Lung (tissue), 11 donors: ENCODE measurements at regions not wholly inside any gene's neighbourhood (a gene's known extent, or its start where the extent isn't known, plus 50 kb on each side); places are given as distances from the start of the nearest gene placed in this dataset.
A peak's percentile ranks its signal among the peaks of the same experiment; 100 is the strongest.

Experiments used
- ATAC-seq: fragments of 200-7000 bp; cut with Tn5 transposase; one replicate; pipeline ENCODE4 v1.9.1; 2020; ENCODE audit warnings: moderate number of reproducible peaks; ENCODE audit not compliant: insufficient read depth, low FRiP score
- DNase-seq, 3 donors: peaks; one replicate each; pipeline ENCODE4 v3.0.0-alpha.2; 2013 to 2017
- H3K27ac ChIP-seq, 2 donors: one replicate each; pipeline ENCODE4 v1.5.1; 2013; ENCODE audit warnings: mild to moderate bottlenecking in 2 of 2, moderate library complexity in 2 of 2, control low read depth in 1 of 2, inconsistent platforms in 1 of 2, low read depth in 1 of 2, low read length in 1 of 2
- H3K27me3 ChIP-seq, 3 donors: one replicate each; pipeline ENCODE4 v1.5.1; 2013; ENCODE audit warnings: low read length in 2 of 3; ENCODE audit not compliant: control insufficient read depth in 3 of 3, insufficient read depth in 3 of 3
- H3K36me3 ChIP-seq, 4 donors: one replicate each; pipeline ENCODE4 v1.5.1; 2013; ENCODE audit warnings: low read length in 4 of 4, mild to moderate bottlenecking in 1 of 4, moderate library complexity in 1 of 4; ENCODE audit not compliant: control insufficient read depth in 4 of 4, insufficient read depth in 4 of 4
- H3K4me1 ChIP-seq, 5 donors: one replicate each; pipeline ENCODE4 v1.5.1; 2013; ENCODE audit warnings: low read length in 5 of 5, mild to moderate bottlenecking in 2 of 5, moderate library complexity in 1 of 5; ENCODE audit not compliant: control insufficient read depth in 5 of 5, insufficient read depth in 5 of 5
- H3K4me3 ChIP-seq: one replicate; pipeline ENCODE4 v1.5.1; 2013; ENCODE audit warnings: mild to moderate bottlenecking, control low read depth, moderate library complexity
- H3K9ac ChIP-seq, 2 donors: one replicate each; pipeline ENCODE4 v1.5.1; 2013; ENCODE audit warnings: low read length in 2 of 2, control low read depth in 1 of 2; ENCODE audit not compliant: insufficient read depth in 1 of 2
- H3K9me3 ChIP-seq, 4 donors: one replicate each; pipeline ENCODE4 v1.5.1; 2013; ENCODE audit warnings: low read length in 3 of 4, mild to moderate bottlenecking in 1 of 4, moderate library complexity in 1 of 4; ENCODE audit not compliant: control insufficient read depth in 4 of 4, insufficient read depth in 3 of 4
- WGBS, 2 donors: extraction: QIAGEN DNeasy Blood & Tissue Kit; methylation state at CpG; one replicate each; pipeline ENCODE4 v1.1.7; 2013; 5-methylcytosine and 5-hydroxymethylcytosine counted together
- TF ChIP-seq, protein P1 (sequence below): IDR thresholded peaks from 2 replicates; pipeline ENCODE4 v1.5.1; 2012; ENCODE audit warnings: mild to moderate bottlenecking; ENCODE audit errors: control extremely low read depth, extremely low read depth
- donor health status: control.
- donor health status: control.
- donor health status: Bipolar disorder and iron deficiency.
- donor health status: healthy.
- donor health status: DM: yes; HTN: yes; CAD: no.

DNA sequence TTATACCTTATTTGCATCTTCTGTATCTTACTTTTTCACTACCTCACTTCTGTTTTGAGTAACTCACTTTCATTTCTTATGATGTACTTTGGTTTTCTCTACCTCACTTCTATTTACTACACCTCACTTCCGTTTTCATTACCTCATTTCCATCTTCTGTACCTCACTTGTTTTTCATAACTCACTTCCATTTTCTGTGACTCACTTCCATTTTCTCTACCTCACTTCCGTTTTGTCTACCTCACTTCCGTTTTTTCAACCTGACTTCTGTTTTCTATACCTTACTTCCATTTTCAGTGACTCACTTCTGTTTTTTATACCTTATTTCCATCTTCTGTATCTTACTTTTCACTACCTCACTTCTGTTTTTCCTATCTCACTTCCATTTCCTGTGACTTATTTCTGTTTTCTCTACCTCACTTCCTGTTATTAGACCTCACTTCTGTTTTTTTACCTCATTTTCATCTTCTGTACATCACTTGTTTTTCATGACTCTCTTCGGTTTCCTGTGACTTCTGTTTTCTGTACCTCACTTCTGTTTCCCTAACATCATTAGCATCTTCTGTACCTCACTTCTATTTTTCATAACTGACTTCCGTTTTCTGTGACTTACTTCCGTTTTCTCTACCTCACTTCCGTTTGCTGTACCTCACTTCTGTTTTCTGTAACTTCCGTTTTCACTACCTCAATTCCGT is 493.1 kb upstream of the AKR1E2 start:
- no peak for DNase-seq
- Histone ChIP-seq H3K4me1 (peaks cover 0 to 26% (median 6%) of the 10 kb centered on the region in 5 donors), H3K27ac (no peak overlapping the region), H3K9me3 (peaks cover 0 to 3% (median under 1%) of the 10 kb centered on the region in 4 donors), H3K36me3 (no peaks in the 10 kb centered on the region), H3K27me3 (no peaks in the 10 kb centered on the region), H3K4me3 (no peak overlapping the region), H3K9ac (no peak overlapping the region)
- WGBS, 2 donors: 71 to 75% methylated on average over 9 of the region's 9 CpGs
- TF ChIP-seq, protein P1, sequence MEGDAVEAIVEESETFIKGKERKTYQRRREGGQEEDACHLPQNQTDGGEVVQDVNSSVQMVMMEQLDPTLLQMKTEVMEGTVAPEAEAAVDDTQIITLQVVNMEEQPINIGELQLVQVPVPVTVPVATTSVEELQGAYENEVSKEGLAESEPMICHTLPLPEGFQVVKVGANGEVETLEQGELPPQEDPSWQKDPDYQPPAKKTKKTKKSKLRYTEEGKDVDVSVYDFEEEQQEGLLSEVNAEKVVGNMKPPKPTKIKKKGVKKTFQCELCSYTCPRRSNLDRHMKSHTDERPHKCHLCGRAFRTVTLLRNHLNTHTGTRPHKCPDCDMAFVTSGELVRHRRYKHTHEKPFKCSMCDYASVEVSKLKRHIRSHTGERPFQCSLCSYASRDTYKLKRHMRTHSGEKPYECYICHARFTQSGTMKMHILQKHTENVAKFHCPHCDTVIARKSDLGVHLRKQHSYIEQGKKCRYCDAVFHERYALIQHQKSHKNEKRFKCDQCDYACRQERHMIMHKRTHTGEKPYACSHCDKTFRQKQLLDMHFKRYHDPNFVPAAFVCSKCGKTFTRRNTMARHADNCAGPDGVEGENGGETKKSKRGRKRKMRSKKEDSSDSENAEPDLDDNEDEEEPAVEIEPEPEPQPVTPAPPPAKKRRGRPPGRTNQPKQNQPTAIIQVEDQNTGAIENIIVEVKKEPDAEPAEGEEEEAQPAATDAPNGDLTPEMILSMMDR: no peak
- no peak for ATAC-seq

DNA sequence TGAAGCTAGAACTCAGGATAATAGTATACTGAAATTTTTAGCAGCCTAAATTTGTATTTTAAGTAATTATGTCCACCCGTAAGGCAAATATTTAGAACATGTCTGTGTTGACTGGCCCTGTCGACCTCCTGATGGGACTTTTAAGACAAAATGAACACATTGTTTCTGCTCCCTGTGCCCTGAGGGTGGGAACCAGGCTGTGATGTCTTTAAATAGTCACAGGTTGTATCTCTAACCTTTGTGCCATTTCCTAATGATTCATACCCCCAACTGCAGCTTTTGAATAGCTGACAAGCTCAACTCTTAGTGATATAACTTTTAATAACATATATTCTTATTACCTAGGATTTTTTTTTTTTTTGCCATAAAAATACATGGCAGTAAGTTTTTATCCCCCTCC is 494.9 kb upstream of the AKR1E2 start:
- ATAC-seq (no peak), DNase-seq (no peak)
- 78 to 83% methylated on average over 2 of the region's 2 CpGs for WGBS, 2 donors
- H3K27ac ChIP-seq: no peak overlapping the region
- TF ChIP-seq, protein P1: no peak
- no peaks in the 10 kb centered on the region for H3K36me3 ChIP-seq
- no peaks in the 10 kb centered on the region for H3K27me3 ChIP-seq
- H3K4me3 ChIP-seq: no peak overlapping the region
- H3K4me1 ChIP-seq: peaks cover 0 to 26% (median 10%) of the 10 kb centered on the region in 5 donors
- H3K9ac ChIP-seq: no peak overlapping the region
- peaks cover 0 to 3% (median under 1%) of the 10 kb centered on the region in 4 donors for H3K9me3 ChIP-seq

DNA sequence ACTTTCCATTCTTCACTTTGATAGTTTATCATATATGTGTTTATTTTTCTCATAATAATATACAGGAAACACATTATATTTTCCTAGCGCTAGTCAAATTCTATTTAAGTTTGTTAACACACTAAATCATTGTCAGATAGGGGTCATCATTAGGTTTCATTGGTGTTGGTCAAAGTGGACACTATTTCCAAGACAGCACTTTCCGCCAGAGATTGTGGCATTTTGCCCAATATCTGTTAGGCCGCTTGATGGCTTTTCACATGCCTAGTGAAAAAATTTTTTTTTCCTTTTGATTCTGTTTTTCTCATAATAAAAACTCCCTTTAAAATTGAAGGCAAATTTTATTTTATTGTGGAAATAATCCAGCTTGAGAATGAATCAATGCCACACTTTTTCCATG is 495.4 kb upstream of the AKR1E2 start:
- Histone ChIP-seq H3K27ac (no peak overlapping the region), H3K36me3 (no peaks in the 10 kb centered on the region), H3K4me1 (peaks cover 0 to 26% (median 10%) of the 10 kb centered on the region in 5 donors), H3K4me3 (no peak overlapping the region), H3K27me3 (no peaks in the 10 kb centered on the region), H3K9me3 (peaks cover 0 to 3% (median under 1%) of the 10 kb centered on the region in 4 donors), H3K9ac (no peak overlapping the region)
- 84 to 85% methylated on average over 3 of the region's 3 CpGs for WGBS, 2 donors
- DNase-seq (peak in 2 of 3 donors; percentile 69 to 84), ATAC-seq (no peak)
- TF ChIP-seq, protein P1: no peak
